ENCODE measurements at regions not wholly inside any gene's neighbourhood (a gene's known extent, or its start where the extent isn't known, plus 50 kb on each side); places are given as distances from the start of the nearest gene placed in this dataset.

DNA sequence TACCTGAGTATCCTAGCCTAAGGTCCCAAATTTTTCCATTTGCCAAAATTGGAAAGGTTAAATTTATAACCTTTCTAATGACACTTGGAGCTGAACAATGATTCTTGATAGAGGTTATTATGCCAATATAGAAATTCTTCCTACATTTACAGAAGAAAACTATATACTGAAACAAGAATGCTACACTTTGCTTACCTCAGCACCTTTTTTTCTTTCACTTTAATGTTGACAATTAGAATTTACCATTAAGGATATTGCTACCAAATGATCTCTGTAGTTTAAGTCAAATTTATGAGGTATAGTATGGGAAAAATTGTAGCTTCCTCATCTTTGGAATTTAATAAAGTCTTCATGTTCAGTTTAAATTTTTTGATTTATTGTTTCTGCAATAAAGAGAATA, 577.0 kb downstream of the NR4A2 start:
- POLR2A ChIA-PET (ENCODE audit: unreplicated experiment): no interaction called here
- dilution Hi-C loops (cut with HindIII; ENCODE audit: low sequenced_read_pairs, unreplicated experiment) (no loop called here), intact Hi-C loops (cut with micrococcal nuclease) (no loop called here), in situ Hi-C loops (cut with MboI; ENCODE audit: low sequenced_read_pairs) (no loop called here)
- H3K9ac ChIP-seq (ENCODE audit: low read depth, low read length): no peak overlapping the region
- H4K5ac ChIP-seq (ENCODE audit: low read depth, low read length): no peak overlapping the region
- no peaks in the 10 kb centered on the region for H3K9me3 ChIP-seq (ENCODE audit: control insufficient read depth, insufficient read depth, low read length)
- no peak overlapping the region for H2AFZ ChIP-seq (replicated peaks; ENCODE audit: low read length, poor library complexity)
- no peak overlapping the region for H2BK120ac ChIP-seq (ENCODE audit: low read depth, low read length)
- H3K36me3 ChIP-seq (ENCODE audit: control insufficient read depth, insufficient read depth, low read length): no peaks in the 10 kb centered on the region
- no peaks in the 10 kb centered on the region for H3K27me3 ChIP-seq (ENCODE audit: control insufficient read depth, insufficient read depth, low read length)
- no peak for ATAC-seq (ENCODE audit: low read depth)
- BruUV-seq (replicated peaks): no TSS peak
- no peak overlapping the region for H3K14ac ChIP-seq (replicated peaks; ENCODE audit: low read depth, low read length)
- no peak overlapping the region for H3K4ac ChIP-seq (ENCODE audit: low read depth, low read length)
- DNase-seq: no peak
- no peak overlapping the region for H3K4me2 ChIP-seq (ENCODE audit: low read depth, low read length)
- no peaks in the 10 kb centered on the region for H3K9me1 ChIP-seq (ENCODE audit: insufficient read depth, low read length)
- no peak overlapping the region for H3K18ac ChIP-seq (ENCODE audit: low read depth, low read length)
- peak; percentile 81 for TF ChIP-seq MAFK (IDR thresholded peaks at IDR 0.05; ENCODE audit: low read depth, low read length)
- TF ChIP-seq, protein P1, sequence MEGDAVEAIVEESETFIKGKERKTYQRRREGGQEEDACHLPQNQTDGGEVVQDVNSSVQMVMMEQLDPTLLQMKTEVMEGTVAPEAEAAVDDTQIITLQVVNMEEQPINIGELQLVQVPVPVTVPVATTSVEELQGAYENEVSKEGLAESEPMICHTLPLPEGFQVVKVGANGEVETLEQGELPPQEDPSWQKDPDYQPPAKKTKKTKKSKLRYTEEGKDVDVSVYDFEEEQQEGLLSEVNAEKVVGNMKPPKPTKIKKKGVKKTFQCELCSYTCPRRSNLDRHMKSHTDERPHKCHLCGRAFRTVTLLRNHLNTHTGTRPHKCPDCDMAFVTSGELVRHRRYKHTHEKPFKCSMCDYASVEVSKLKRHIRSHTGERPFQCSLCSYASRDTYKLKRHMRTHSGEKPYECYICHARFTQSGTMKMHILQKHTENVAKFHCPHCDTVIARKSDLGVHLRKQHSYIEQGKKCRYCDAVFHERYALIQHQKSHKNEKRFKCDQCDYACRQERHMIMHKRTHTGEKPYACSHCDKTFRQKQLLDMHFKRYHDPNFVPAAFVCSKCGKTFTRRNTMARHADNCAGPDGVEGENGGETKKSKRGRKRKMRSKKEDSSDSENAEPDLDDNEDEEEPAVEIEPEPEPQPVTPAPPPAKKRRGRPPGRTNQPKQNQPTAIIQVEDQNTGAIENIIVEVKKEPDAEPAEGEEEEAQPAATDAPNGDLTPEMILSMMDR (conservative IDR thresholded peaks at IDR 0.05; ENCODE audit: low read depth, low read length): no peak
- H2BK5ac ChIP-seq (ENCODE audit: low read depth, low read length, poor library complexity, severe bottlenecking): no peak overlapping the region
- H4K8ac ChIP-seq (ENCODE audit: low read depth in 2 of 2, low read length in 2 of 2): no peak overlapping the region
- no peak overlapping the region for H4K91ac ChIP-seq (ENCODE audit: insufficient read depth, low read depth, low read length)
- no peaks in the 10 kb centered on the region for H3K79me1 ChIP-seq (ENCODE audit: low read depth in 1 of 2, low read length in 2 of 2)
- H2BK20ac ChIP-seq (ENCODE audit: low read depth, low read length): no peak overlapping the region
- no peak overlapping the region for H3K27ac ChIP-seq (ENCODE audit: insufficient read depth, low read length)
- no peaks in the 10 kb centered on the region for H4K20me1 ChIP-seq (ENCODE audit: insufficient read depth, low read length)
- H2BK15ac ChIP-seq (ENCODE audit: low read depth, low read length): no peak overlapping the region
- H3K4me1 ChIP-seq (ENCODE audit: control insufficient read depth, insufficient read depth, low read length): no peaks in the 10 kb centered on the region
- H3K4me3 ChIP-seq (ENCODE audit: insufficient read depth, low read depth, low read length): no peak overlapping the region
- no peak overlapping the region for H3K56ac ChIP-seq (ENCODE audit: extremely low read depth, insufficient read depth, low read length)
- H2AK5ac ChIP-seq (ENCODE audit: low read depth, low read length): no peak overlapping the region
- CTCF ChIA-PET: interaction anchor here (0.6 kb wide), 1 partner anchor 580 kb away, joined by 3 read pairs; no protein-coding TSS in a partner anchor
- no peak overlapping the region for H3K23ac ChIP-seq (ENCODE audit: low read depth, low read length)
- no peak overlapping the region for H2AK9ac ChIP-seq (replicated peaks; ENCODE audit: low read depth, low read length, poor library complexity)

All from IMR-90 (cell line).